Pancreas (tissue), 10 donors: ENCODE measurements at regions not wholly inside any gene's neighbourhood (a gene's known extent, or its start where the extent isn't known, plus 50 kb on each side); places are given as distances from the start of the nearest gene placed in this dataset.

Source experiments
- ATAC-seq, 4 donors: fragments of 200-7000 bp; cut with Tn5 transposase; one replicate each; pipeline versions ENCODE4 v1.8.0 to v1.9.1; 2020; ENCODE audit warnings: mild to moderate bottlenecking in 4 of 4, moderate library complexity in 4 of 4
- DNase-seq, 6 donors: peaks; one replicate each; pipeline ENCODE4 v3.0.0-alpha.2; 2020
- FAIRE-seq: peaks from 2 replicates; lab custom pipeline; 2012; peaks lifted over from hg19 to GRCh38; lab: Jason Lieb, UNC
- H3K27ac ChIP-seq, 4 donors: fragments of 200-600 bp; sonication (generic); 1 replicate in 3 of 4; 2 replicates in 1 of 4; pipeline versions ENCODE4 v1.5.0 to v1.8.0; 2020
- H3K27me3 ChIP-seq, 4 donors: fragments of 200-600 bp; one replicate each; pipeline ENCODE4 v1.8.0; 2021
- H3K36me3 ChIP-seq, 3 donors: fragments of 200-600 bp; sonication (generic) in 1 of 3; one replicate each; pipeline versions ENCODE4 v1.5.0 to v1.8.0; 2020 to 2021
- H3K4me1 ChIP-seq, 3 donors: fragments of 200-600 bp; one replicate each; pipeline ENCODE4 v1.8.0; 2021
- H3K4me3 ChIP-seq, 4 donors: fragments of 200-600 bp; sonication (generic) in 2 of 4; one replicate each; pipeline versions ENCODE4 v1.5.0 to v1.8.0; 2020 to 2021
- H3K9me3 ChIP-seq, 4 donors: fragments of 200-600 bp; one replicate each; pipeline ENCODE4 v1.8.0; 2021
- WGBS, 2 donors: extraction: QIAGEN DNeasy Blood & Tissue Kit; methylation state at CpG; one replicate each; pipeline ENCODE4 v1.1.7; 2013; 5-methylcytosine and 5-hydroxymethylcytosine counted together
- intact Hi-C, 3 donors: fragments of 100-400 bp; cut with DNase I; formaldehyde crosslinking; loops; one replicate each; pipeline versions ENCODE4 v1.11.1 to v1.14.2; 2022
- TF ChIP-seq, protein P1 (sequence below), 4 donors: fragments of 200-600 bp; sonication (generic) in 3 of 4; IDR thresholded peaks; one replicate each; pipeline versions ENCODE4 v1.5.0 to v1.8.0; 2021; ENCODE audit warnings: antibody characterized with exemption in 4 of 4
- donor health status: healthy with polysubstance abuse.
- donor health status: DM: no; HTN: no; CAD: no; lungs with moderate emphysema.
- donor health status: DM: no; HTN: no; CAD: no.
- donor health status: control.
- donor health status: control.
- donor health status: Bipolar disorder and iron deficiency.
- donor health status: DM: yes; HTN: yes; CAD: no.
- donor health status: DM: no; HTN: no; CAD: no.
- donor health status: DM: no; HTN: no; CAD: no.
- donor health status: DM: yes; HTN: yes; CAD: no.

DNA sequence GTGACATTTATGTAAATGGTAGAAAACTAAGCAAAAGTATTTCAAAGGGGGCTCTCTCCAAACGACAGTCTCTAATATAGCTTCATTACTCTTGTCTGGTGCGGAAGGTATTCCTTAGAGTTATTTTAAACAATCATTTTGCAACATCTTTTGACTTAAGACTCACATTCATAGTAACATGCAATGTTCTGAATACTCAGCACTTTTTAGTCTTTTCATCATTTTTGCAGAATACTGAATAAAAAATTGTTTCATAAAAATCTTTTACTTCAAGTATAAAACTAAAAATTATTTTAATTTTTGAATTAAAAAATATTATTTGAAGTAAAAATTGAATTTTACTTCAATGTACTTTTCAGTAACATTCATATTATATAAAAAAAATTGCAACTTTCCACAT is 321.1 kb downstream of the PLK2 start:
- Histone ChIP-seq H3K4me1 (no peaks in the 10 kb centered on the region), H3K27me3 (no peaks in the 10 kb centered on the region), H3K4me3 (no peak overlapping the region), H3K36me3 (no peaks in the 10 kb centered on the region), H3K27ac (no peak overlapping the region), H3K9me3 (no peaks in the 10 kb centered on the region)
- FAIRE-seq (no peak), ATAC-seq (no peak), DNase-seq (no peak)
- 86 to 89% methylated on average over 2 of the region's 2 CpGs for WGBS, 2 donors
- TF ChIP-seq, protein P1, sequence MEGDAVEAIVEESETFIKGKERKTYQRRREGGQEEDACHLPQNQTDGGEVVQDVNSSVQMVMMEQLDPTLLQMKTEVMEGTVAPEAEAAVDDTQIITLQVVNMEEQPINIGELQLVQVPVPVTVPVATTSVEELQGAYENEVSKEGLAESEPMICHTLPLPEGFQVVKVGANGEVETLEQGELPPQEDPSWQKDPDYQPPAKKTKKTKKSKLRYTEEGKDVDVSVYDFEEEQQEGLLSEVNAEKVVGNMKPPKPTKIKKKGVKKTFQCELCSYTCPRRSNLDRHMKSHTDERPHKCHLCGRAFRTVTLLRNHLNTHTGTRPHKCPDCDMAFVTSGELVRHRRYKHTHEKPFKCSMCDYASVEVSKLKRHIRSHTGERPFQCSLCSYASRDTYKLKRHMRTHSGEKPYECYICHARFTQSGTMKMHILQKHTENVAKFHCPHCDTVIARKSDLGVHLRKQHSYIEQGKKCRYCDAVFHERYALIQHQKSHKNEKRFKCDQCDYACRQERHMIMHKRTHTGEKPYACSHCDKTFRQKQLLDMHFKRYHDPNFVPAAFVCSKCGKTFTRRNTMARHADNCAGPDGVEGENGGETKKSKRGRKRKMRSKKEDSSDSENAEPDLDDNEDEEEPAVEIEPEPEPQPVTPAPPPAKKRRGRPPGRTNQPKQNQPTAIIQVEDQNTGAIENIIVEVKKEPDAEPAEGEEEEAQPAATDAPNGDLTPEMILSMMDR (IDR thresholded peaks at IDR 0.05) = no peak
- intact Hi-C loops = no loop called here

DNA sequence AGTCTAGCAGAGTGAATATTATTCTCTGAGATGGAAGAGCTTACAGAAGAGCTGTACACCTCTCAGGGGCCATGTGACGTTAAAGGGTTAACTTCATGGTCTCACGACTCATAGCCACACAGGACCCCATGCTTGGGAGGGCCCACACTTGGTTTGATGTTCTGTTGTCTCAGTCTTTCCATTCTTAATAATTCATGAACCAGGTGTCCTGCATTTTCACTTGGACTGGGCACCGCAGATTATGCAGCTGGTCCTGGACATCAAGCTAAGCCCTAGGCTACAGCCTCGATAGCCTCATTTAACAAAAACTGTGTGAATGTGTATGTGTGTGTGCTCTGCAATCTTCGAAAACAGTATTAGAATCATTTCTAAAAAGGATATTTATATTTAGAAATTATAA is 323.5 kb downstream of the PLK2 start:
- Histone ChIP-seq H3K9me3 (no peaks in the 10 kb centered on the region), H3K4me3 (no peak overlapping the region), H3K4me1 (no peaks in the 10 kb centered on the region), H3K27ac (no peak overlapping the region), H3K36me3 (no peaks in the 10 kb centered on the region), H3K27me3 (no peaks in the 10 kb centered on the region)
- FAIRE-seq (no peak), DNase-seq (no peak), ATAC-seq (no peak)
- intact Hi-C loops = no loop called here
- TF ChIP-seq, protein P1 (IDR thresholded peaks at IDR 0.05) = no peak
- WGBS, 2 donors = 74 to 79% methylated on average over 5 of the region's 5 CpGs

DNA sequence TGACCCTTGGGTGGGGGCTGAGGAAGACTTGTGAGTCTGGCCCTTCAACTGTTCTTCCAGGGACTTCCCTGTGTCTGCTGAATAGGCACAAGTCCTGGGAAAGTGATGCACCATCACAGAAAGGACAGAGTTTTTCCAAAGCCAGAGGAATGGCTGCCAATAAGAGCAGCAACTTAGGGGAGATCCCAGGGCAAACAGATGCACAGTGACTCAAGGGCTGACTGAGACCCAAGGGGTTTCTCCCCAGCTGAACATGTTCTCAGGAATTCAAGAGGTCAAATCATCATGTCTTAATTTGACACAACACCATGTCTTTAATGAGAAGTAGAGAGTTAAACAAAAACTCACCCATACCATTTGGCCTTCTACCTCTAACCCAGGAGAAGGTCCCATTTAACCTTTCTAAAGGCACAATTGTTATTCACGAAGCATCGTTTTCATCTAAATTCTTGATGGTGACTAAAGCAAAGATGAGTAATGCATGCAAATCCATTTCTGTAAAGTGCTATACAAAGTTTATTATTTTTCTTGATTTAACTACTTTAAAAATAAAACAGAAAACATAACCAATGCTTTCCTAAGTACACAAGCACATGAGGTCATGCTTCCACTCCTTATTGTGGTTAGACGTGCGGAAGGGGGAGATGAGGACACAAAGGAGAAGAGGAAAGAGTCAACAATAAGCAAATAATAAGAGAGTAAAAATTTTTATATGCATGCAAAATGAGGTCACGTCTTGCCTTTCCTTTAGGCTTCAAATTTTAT is 324.1 kb downstream of the PLK2 start:
- TF ChIP-seq, protein P1 (IDR thresholded peaks at IDR 0.05) = no peak
- intact Hi-C loops = no loop called here
- WGBS, 2 donors = 89 to 90% methylated on average over 5 of the region's 5 CpGs
- H3K27me3 ChIP-seq = no peaks in the 10 kb centered on the region
- ATAC-seq (no peak), FAIRE-seq (no peak), DNase-seq (no peak)
- no peaks in the 10 kb centered on the region for H3K36me3 ChIP-seq
- H3K27ac ChIP-seq = no peak overlapping the region
- H3K9me3 ChIP-seq = no peaks in the 10 kb centered on the region
- no peak overlapping the region for H3K4me3 ChIP-seq
- H3K4me1 ChIP-seq = no peaks in the 10 kb centered on the region

DNA sequence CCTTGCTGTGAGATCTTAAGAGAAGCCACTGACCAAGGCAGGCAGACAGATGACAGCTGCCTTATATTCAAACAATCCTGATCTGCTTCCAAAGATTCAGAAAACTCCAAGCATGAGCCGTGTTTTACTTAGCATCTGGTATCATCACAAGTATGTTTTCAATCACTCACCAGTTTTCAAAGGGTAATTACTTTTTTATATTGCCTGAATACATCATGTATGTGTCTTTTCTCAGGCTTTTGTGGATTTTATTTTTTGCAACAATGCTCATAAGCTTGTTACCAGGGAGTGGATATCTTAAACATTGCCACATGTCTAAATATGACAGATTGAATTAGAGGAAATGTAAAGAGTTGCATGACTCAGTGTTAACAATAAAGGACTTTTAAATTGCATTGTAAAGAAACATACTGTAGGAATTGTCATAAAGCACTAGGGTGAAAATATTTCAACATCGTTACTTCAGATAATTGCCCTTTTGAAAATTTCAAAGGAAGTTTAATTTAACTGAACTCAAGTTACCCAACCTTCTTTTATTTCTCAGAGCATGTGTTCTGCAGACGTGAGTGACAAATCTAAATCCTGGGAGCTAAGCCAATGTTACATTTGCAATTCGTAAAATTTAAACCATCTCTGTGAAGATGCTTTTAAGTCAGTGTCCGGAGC is 326.1 kb downstream of the PLK2 start:
- 50 to 52% methylated on average over 5 of the region's 5 CpGs for WGBS, 2 donors
- Histone ChIP-seq H3K27me3 (no peaks in the 10 kb centered on the region), H3K36me3 (no peaks in the 10 kb centered on the region), H3K4me3 (no peak overlapping the region), H3K4me1 (no peaks in the 10 kb centered on the region), H3K9me3 (no peaks in the 10 kb centered on the region), H3K27ac (no peak overlapping the region)
- intact Hi-C loops = no loop called here
- ATAC-seq = no peak
- no peak for DNase-seq
- FAIRE-seq = peak; percentile 80
- TF ChIP-seq, protein P1 (IDR thresholded peaks at IDR 0.05) = no peak

DNA sequence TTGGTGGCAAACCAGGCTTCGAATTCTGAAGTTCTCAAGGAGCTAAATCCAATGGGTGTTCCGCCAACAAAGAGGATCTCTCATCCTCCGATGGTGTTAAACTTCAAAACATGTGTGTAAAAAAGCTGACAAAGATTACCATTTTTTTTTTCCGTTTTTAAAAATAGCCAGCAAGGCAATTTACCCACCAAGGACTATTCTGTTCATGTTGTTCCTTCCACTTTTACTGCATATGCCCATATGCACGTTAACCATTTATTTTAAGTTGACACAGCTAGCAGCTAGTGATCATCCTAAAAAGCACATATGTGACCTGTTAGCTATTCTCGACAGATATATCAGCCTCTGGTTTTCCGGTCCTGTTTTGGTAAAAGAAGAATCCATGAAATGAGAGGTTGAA is 326.7 kb downstream of the PLK2 start:
- Histone ChIP-seq H3K27ac (no peak overlapping the region), H3K4me1 (no peaks in the 10 kb centered on the region), H3K9me3 (no peaks in the 10 kb centered on the region), H3K27me3 (no peaks in the 10 kb centered on the region), H3K4me3 (no peak overlapping the region), H3K36me3 (no peaks in the 10 kb centered on the region)
- WGBS, 2 donors = 82 to 83% methylated on average over 7 of the region's 7 CpGs
- intact Hi-C loops = no loop called here
- ATAC-seq (no peak), FAIRE-seq (no peak), DNase-seq (no peak)
- TF ChIP-seq, protein P1 (IDR thresholded peaks at IDR 0.05) = no peak
